HG02798 (cell line): ENCODE measurements at regions not wholly inside any gene's neighbourhood (a gene's known extent, or its start where the extent isn't known, plus 50 kb on each side); places are given as distances from the start of the nearest gene placed in this dataset.

Experiments
- ATAC-seq: cut with Tn5 transposase; IDR thresholded peaks from one replicate; pipeline ENCODE4 v1.9.1; 2021; ENCODE audit warnings: mild to moderate bottlenecking; ENCODE audit not compliant: unreplicated experiment, poor library complexity

DNA sequence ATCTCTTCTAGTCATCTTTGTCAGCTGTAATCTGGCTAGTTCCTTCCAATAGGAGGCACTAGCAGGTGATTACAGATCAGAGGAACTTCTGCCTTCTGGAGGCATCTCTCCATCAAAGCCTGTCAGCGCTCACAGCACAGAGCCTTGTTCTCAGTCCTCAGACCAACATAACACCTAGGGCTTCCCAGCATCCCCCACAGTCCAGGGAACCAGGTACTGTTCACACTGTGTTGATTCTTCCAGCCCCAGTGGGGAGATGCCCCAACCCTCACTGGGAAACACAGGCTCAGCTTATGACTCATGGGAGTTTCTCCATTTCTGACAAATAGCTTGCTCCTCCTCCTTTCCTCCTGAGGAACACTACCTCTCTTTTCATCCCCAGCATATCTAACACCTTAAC, 601.7 kb downstream of the CBLN2 start:
- ATAC-seq = no peak

DNA sequence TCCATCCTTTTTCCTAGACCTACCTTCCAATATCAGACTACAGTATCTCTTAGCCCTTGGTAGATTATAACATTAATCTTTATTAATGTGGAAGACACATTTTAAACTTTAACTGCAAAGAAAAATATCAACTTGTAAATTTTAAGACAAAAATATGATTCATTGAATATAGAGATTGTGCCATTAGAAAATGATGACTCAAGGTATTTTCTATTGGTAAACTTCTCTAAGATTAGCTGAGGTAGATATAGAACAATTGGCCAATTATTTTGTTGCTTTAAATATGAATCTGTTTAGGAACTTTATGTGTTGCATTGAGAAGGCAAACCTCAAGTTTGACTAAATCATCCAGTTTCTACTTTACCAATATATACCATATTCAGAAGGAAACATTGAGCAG, 604.7 kb downstream of the CBLN2 start:
- ATAC-seq = no peak

DNA sequence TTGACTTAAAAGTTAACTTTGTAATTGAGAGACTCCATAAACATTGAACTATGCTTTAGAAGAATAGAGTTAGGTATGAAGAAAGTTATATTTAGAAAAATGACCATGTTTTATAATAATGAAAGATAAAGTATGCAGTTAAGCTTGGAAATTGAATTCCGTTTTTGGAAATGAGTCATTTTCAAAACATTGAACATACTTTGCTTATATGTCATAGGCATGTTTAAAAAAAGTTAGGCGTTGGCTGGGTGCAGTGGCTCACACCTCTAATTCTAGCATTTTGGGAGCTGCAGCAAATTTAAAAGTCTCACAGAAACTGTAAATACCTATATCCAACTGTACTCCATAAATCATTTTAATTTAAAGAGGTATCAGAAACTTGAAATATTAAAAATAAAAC, 607.4 kb downstream of the CBLN2 start:
- no peak for ATAC-seq

DNA sequence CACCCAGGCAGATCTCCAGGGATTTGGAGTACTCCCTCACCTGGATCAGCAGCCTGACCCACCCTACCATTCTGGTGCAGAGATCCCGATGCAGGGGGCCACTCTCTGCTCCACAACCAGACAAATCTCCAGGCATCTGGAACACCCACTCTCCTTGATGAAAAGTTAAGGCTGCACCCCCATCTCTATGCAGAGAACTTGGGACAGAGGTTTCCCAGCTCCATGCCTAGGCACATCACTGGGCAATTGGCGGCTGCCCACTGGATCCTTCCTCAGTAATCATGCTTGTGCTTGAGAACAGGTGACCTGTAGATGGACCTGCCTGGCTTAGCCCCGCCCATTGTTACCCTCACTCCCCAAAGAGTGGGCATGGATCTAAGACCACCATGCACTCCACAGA, 624.9 kb downstream of the CBLN2 start:
- no peak for ATAC-seq

DNA sequence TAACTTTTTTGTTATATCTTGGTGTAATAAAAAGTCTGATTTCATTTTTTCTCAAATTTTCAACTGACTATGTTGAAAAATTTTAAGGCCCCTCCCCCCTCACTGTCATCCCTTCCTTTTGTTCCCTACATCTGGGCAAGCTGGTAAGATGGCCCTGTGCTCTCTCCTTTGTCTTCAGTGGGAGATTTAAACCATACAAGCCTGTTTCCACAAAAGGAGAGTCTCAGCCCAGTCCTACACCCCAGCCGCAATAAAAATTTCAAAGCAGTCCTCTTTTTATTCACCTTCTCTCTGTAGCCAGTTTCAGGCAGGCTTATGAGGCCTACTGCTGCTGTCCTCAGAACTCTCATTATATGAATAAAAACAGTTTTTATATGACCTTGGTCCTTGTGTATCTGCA, 630.5 kb downstream of the CBLN2 start:
- no peak for ATAC-seq

DNA sequence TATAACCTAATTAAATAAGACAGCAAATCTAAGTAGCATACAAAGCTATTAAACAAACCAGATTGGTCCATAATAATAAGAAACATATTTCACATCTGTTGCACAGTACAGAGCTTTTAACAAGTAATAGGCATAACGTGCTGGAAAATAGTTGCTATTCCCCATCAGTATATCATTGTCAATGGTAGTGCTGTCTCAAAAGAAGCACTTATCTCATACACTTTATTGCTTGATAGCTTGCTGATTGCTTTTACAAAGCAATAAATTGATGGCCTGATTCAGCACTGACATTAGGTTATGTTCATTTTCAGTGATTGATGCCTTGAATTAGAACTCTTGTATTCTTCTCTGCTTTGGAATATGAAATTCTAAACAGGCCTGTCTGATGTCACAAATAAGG, 641.7 kb downstream of the CBLN2 start:
- ATAC-seq = no peak

DNA sequence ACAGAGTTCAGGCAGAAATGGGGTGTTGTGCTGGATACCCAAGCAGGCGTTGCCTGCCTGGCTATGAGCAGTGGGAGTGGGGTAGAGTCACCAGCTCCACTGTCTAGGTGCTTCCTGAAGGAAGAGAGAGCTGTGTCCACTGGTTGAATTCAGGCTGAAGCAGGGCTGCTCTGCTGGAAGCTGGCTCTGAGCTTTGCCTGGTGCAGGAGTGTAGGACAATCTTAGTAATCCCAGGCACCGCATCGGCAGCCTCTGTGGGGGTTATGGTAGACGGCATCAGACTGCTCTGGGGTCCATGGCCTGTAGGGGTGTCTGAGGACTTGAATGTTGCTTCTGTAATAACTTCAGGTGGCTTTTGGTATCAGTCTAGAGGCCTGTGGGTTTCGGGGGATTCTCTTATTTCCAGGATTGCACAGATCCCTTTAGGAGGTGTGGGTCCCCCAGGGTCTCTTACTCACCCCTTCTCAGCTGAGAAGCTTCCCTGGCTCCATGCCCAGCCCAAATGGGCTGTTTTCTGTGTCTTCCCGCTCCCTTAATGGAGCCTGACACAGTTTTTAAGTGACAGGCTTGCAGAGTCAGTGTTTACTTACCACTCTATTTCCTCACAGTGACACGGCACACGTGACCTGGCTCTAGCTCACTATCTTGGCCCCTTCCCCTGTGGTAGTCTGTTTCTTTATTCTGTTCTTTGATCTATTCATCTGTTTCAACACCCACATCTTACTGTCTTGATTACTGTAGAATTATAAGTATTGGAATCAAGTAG, 644.3 kb downstream of the CBLN2 start:
- ATAC-seq = no peak

DNA sequence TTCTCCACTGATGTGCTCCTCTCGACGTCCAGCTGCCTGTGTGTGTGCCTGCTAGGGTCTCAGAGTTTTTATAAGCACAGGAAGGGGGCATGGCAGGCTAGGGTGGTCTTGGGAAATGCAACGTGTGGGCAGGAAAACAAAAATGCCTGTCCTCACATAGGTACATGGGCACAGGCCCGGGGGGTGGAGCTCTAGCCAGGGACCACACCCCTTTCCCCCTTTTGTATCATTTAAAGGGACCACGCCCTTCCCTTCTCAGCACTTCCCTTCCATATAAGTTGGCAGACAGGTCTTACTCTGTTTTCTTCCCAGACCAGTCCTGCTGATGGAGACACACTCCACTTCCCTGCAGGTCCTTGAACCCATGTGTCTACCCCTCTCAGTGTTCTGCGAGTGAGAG, 645.0 kb downstream of the CBLN2 start:
- no peak for ATAC-seq

DNA sequence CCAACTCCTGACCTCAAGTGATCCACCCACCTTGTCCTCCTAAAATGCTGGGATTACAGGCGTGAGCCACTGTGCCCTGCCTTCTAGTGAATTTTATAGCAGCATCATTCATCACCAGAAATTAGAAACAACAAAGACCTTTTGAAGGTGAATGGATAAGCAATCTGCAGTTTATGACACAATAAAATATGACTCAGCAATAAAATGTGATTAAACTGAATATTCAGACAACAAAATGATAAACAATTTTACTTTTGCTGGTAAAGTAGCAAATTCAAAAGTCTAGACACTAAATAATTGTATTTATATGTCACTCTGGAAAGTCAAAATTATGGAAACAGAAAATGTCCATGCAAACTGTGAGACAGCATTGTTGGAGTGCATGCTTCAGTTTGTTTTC, 656.6 kb downstream of the CBLN2 start:
- ATAC-seq = no peak

DNA sequence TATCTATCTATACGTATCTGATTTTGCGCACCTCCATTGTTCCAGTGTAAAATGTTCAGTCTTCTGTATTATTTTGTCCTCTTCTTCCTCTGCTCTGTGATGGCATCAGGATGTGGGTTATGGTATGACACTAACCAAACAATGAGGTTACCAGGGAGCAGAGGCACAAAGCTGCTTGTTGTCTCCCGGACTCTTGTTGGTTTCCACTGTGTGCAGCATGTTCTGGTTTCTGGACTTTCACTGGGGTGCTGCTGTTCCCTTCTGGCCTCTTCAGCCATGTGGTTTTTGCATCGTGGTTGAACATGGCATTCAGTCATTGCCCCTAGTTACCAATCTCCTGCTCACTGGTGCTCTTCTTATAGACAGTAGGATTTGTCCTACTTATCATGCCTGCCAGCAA, 665.9 kb downstream of the CBLN2 start:
- ATAC-seq = no peak

DNA sequence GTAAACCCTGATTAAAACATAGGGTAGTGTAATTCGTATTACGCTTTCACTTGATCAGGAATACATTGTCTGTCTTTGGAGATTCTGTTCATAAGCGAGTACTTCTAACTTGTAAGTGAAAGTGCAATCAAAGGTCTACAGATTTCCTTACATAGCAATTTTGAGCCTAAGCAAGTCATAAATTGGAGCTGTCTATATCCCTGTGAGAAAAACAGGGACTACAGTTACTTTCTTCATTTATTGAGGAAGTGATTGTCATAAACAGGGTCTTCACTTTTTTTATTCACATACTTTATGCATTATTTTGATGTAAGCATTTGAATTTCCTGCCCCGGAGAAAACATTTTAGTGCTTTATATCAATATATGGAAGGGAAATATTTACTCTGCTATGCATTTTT, 670.4 kb downstream of the CBLN2 start:
- no peak for ATAC-seq

DNA sequence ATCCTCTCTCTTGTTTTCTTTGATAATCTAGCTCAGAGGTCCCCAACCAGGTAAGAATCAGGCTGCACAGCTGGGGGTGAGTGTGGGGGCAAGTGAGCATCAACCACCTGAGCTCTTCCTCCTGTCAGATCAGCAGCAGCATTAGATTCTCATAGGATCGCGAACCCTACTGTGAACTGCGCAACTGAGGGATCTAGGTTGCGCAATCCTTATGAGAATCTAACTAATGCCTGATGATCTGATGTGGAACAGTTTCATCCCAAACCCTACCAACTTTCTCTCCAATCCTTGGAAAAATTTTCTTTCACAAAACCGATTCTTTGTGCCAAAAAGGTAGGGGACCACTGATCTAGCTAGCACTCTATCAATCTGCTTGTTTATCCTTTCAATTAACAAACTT, 678.3 kb downstream of the CBLN2 start:
- no peak for ATAC-seq

DNA sequence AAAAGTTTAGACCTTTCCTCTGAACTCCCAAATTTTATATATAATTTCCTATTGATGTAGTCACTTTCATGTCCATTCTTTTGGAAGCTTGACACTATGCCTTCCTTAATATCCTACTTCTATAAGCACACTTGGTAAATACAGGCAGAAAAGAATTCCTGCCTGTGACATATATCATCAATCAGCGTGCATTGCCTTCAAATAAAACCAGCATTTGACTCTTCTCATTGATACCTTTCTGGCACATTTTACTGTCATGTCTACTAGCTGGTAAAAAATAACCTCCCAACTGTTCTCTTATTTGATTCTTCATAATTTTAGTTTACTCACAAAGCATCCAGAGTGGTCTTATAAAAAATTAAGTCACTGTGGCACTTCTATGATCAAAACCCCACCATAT, 693.5 kb downstream of the CBLN2 start:
- ATAC-seq = no peak

DNA sequence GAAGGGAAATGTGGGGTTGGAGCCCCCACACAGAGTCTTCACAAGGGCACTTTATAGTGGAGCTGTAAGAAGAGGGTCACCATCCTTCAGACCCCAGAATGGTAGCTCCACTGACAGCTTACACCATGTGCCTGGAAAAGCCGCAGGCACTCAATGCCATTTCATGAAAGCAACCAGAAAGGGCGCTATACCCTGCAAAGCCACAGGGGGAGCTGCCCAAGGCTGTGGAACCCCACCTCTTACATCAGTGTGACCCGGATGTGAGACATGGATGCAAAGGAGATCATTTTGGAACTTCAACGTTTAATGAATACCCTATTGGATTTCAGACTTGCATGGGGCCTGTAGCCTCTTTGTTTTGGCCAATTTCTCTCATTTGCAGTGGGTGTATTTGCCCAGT, 694.7 kb downstream of the CBLN2 start:
- no peak for ATAC-seq

DNA sequence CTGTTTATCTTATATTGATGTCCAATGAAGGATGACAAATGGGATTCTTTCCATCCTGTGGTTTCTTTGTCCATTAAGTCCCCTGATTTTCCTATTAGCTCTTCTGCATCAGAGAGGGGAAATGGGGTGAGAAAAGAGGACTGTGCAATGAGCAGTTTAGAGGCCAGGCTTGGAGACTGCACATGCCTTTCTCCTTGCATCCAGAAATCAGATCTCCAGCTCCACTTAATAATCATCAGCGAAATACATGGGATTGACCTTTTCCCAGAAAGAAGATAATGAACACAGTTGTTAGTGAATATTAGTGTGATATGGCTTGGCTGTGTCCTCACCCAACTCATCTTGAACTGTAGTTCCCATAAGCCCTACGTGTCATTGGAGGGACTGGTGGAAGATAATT, 697.4 kb downstream of the CBLN2 start:
- ATAC-seq = no peak

DNA sequence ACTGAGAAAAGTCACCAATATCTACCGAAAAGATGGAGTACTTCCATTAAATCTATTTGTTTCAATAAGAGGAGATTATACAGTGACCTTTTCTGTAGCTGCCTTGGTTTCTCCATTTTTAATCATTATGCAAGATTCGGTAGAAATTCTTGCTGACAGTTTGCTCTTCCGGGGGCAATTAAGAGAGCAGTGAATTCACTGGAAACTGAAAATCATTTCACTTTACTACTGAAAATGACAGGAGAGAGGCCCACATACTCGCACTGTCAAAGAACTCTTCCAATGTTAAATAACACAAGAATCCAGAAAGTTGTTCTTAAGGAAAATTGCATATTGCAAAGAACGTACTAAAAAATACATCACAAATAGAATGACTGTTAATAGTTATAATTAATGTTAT, 699.3 kb downstream of the CBLN2 start:
- ATAC-seq = no peak

DNA sequence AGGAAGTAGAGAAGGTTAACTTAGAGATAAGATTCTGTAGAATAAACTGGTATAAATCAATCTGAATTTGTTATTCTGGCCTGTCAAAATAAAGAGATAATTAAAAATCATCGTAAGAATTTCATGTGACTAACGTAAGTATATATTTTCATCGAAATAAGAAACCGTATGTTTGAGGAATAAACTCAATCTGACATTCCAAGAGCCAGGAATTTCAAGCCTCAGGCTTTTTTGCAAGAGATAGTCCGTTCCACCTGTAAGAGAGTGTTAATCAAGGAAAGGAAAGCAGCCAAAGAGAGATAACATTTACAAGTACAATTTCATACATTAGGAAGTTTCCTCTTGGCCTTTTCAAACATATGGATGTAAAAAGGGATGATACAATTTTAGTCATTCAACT, 701.5 kb downstream of the CBLN2 start:
- no peak for ATAC-seq

DNA sequence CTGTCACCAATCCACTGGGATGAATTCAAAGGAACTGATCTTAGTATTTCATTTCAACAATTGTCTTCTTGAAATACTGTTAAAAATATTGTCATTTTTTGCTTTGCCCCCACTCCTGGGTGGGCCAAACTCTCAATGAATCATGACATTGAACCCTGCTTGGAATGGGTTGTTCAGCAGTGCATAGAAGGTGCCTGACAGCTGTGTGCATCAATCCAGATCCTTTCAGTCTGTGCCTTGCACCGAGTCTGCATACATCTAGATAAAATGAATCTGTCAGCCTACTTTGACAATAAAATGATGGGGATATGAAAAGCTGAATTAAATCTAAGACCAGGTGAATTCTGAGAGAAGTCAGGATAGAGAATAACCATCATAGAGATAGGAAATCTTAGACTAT, 706.6 kb downstream of the CBLN2 start:
- no peak for ATAC-seq

DNA sequence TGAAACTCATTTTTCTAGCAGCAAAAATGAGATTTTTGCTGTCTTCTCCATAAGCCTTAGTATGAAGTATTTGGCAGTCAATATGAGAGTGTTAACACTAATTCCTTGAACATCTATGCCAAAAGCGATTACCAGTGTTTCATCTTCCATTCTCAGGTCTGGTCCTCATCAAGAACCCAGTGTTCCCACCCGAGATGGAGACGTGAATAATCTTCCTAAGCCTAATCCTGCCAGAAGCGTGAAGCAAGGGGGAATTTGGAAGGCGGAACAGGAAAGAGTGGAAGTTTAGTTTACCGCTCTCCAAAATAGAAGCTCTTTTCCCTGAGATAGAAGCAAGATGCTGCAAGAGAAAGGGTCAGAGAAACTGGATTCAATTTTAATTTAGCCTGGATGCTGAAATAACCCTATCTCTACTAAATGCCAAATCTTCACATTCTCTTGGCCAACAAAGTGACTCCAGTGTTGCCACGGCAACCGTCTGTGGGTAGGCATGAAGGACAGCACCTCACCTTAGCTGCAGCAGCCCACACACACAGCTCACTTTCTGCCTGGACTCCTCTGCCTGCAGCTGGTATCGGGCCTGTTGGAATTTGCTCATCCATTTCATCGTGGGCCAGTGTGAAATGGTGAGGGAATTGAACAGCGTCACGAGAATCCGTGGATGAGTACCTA, 711.1 kb downstream of the CBLN2 start:
- ATAC-seq = no peak

DNA sequence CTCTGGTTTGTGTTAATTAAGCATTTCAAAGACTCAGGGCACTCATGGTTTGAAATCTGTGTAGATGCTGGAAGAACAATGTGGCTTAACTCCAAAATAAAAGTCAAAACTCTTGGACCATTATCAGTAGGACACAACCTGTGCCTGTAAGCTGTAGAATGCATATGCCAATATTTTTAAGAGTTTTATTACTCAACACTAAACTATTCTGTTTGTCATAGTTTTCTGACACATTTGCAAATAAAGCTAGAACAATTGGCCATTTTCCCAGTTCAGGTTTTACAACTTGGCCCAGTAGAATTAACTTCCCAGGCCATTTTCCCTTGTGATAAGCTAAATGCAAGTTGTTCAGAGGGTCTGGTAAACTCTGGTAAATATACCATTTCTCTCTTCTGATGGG, 713.1 kb downstream of the CBLN2 start:
- no peak for ATAC-seq

DNA sequence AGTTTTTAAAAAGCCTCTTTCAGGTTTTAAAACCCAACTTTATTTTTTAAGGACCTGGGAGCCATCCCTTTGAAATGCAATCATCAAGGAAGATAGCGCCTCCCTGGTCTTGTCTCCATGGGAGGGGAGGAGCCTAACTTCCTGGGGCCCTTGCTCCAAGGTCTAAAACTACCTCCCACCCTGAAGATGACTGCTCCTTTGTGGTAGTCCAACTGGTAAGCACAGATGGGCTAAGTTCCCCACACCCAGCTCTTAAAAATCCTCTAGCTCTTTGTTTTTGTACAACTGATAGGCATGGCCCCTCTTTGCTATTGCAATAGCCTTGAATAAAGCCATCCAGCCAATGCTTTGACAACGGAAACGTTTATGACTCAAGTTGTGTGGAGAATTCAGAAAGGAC, 716.8 kb downstream of the CBLN2 start:
- no peak for ATAC-seq

DNA sequence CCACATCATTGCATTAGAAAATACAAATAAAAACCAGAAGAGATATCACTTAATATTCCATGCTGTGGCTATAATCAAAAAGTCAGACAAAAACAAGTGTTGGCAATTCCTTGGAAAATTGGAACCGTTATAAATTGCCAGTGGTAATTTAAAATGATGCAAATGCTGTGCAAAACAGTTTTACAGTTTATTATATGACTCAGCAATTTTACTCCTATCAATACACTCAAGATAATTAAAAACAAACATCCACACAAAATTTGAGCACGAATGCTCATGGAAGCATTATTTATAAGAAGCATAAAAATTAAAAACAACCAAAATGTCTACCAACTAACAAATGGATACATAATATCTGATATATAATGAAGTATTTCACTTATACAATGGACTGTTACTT, 728.8 kb downstream of the CBLN2 start:
- no peak for ATAC-seq
